ENCODE measurements at regions not wholly inside any gene's neighbourhood (a gene's known extent, or its start where the extent isn't known, plus 50 kb on each side); places are given as distances from the start of the nearest gene placed in this dataset.

GRCh38 chr4:114196606-114197005 is 217.2 kb upstream of the ARSJ start:
- Histone ChIP-seq H3K79me1 (ENCODE audit: low read depth, low read length) (no peaks in the 10 kb centered on the region), H4K8ac (ENCODE audit: extremely low read depth, insufficient read depth, low read length) (no peak overlapping the region), H3K4me3 (ENCODE audit: extremely low read depth in 1 of 4, insufficient read depth in 2 of 4, low read depth in 3 of 4, low read length in 4 of 4) (no peak overlapping the region), H3K4me2 (ENCODE audit: insufficient read depth in 1 of 2, low read depth in 2 of 2, low read length in 2 of 2) (no peak overlapping the region), H2BK12ac (ENCODE audit: low read depth, low read length) (no peak overlapping the region), H3K56ac (replicated peaks; ENCODE audit: insufficient read length, low read depth, low read length) (no peak overlapping the region), H2AFZ (ENCODE audit: low read length) (no peak overlapping the region), H4K91ac (replicated peaks; ENCODE audit: insufficient read length, low read length) (no peak overlapping the region), H2AK5ac (ENCODE audit: low read depth, low read length) (no peak overlapping the region), H3K23ac (ENCODE audit: insufficient read length) (no peak overlapping the region), H3K27ac (ENCODE audit: low read depth, low read length) (no peak overlapping the region), H3K4ac (replicated peaks; ENCODE audit: insufficient read length, low read depth, low read length) (no peak overlapping the region), H3K27me3 (replicated peaks in 1 of 4; ENCODE audit: control insufficient read depth in 3 of 4, extremely low read depth in 1 of 4, insufficient read depth in 3 of 4, low read length in 3 of 4) (peaks cover 0 to 1% (median 0%) of the 10 kb centered on the region in 4 experiments; a peak in 1 of 7 replicates), H2BK20ac (ENCODE audit: low read length) (no peak overlapping the region), H3K79me2 (ENCODE audit: control insufficient read depth in 1 of 2, insufficient read depth in 2 of 2, low read length in 2 of 2) (no peaks in the 10 kb centered on the region), H3K9me3 (ENCODE audit: insufficient read depth in 2 of 2, low read depth in 1 of 2, low read length in 1 of 2) (no peaks in the 10 kb centered on the region), H3K23me2 (ENCODE audit: low read depth, low read length) (no peaks in the 10 kb centered on the region), H3K4me1 (replicated peaks in 1 of 4; ENCODE audit: control insufficient read depth in 3 of 4, insufficient read depth in 4 of 4, low read length in 3 of 4) (no peaks in the 10 kb centered on the region), H3K18ac (ENCODE audit: extremely low read depth, low read length) (no peak overlapping the region), H3K36me3 (ENCODE audit: control insufficient read depth in 2 of 4, insufficient read depth in 4 of 4, low read length in 3 of 4) (no peaks in the 10 kb centered on the region; a peak in 1 of 8 replicates), H2BK120ac (replicated peaks; ENCODE audit: low read depth, low read length) (no peak overlapping the region), H2BK5ac (ENCODE audit: low read depth, low read length) (no peak overlapping the region), H3K9ac (replicated peaks in 1 of 4; ENCODE audit: extremely low read depth in 1 of 4, low read depth in 3 of 4, low read length in 3 of 4) (no peak overlapping the region), H2BK15ac (ENCODE audit: low read length) (no peak overlapping the region), H4K5ac (ENCODE audit: insufficient read length, low read depth, low read length) (no peak overlapping the region), H3K14ac (ENCODE audit: insufficient read length) (no peak overlapping the region), H4K20me1 (replicated peaks in 1 of 2; ENCODE audit: control insufficient read depth in 1 of 2, insufficient read depth in 2 of 2, low read length in 2 of 2) (no peaks in the 10 kb centered on the region)
- CTCF ChIA-PET (ENCODE audit: partially characterized antibody), result no interaction called here
- DNase-seq (ENCODE audit: low read depth in 1 of 2, low spot score in 2 of 2) (no peak), FAIRE-seq (no peak)
- WGBS, 2 experiments (ENCODE audit: extremely low coverage in 1 of 2, insufficient coverage in 1 of 2, insufficient read length in 1 of 2, insufficient replicate concordance in 2 of 2, low coverage in 1 of 2, low lambda C conversion rate in 2 of 2, missing lambda C conversion rate in 1 of 2), result 95% methylated on average over 2 of the region's 2 CpGs; no CpG with 5 or more reads in 1 of the 2 experiments
- POLR2A ChIA-PET (ENCODE audit: partially characterized antibody), result no interaction called here
- TF ChIP-seq TCF12 (IDR thresholded peaks at IDR 0.05; ENCODE audit: low read depth, low read length), result no peak
- no peak for TF ChIP-seq BACH1 (IDR thresholded peaks at IDR 0.05; ENCODE audit: low read length)
- no peak for TF ChIP-seq RBBP5 (IDR thresholded peaks at IDR 0.05; ENCODE audit: borderline replicate concordance, low read depth, low read length)
- TF ChIP-seq POLR2A (IDR thresholded peaks at IDR 0.05; ENCODE audit: control extremely low read depth in 1 of 2, low read depth in 2 of 2, low read length in 2 of 2), result no peak
- no peak for TF ChIP-seq FOSL1 (IDR thresholded peaks at IDR 0.05; ENCODE audit: insufficient read depth, low read depth, low read length)
- TF ChIP-seq CBX8 (IDR thresholded peaks at IDR 0.05; ENCODE audit: borderline replicate concordance, low read depth, low read length), result no peak
- no peak for TF ChIP-seq SIN3A (conservative IDR thresholded peaks at IDR 0.05 in 1 of 2, IDR thresholded peaks at IDR 0.05 in 1 of 2; ENCODE audit: low read depth in 1 of 2, low read length in 2 of 2)
- no peak for TF ChIP-seq TAF7 (optimal IDR thresholded peaks at IDR 0.05; ENCODE audit: borderline replicate concordance, low read depth, low read length)
- TF ChIP-seq SP1 (IDR thresholded peaks at IDR 0.05; ENCODE audit: low read depth, low read length), result no peak
- TF ChIP-seq SIX5 (IDR thresholded peaks at IDR 0.05; ENCODE audit: low read depth, low read length), result no peak
- TF ChIP-seq SP4 (IDR thresholded peaks at IDR 0.05; ENCODE audit: low read length), result no peak
- TF ChIP-seq TAF1 (IDR thresholded peaks at IDR 0.05; ENCODE audit: low read depth, low read length), result no peak
- TF ChIP-seq KDM1A (IDR thresholded peaks at IDR 0.05; ENCODE audit: borderline replicate concordance, low read length), result no peak
- TF ChIP-seq PHF8 (conservative IDR thresholded peaks at IDR 0.05; ENCODE audit: low read depth, low read length), result no peak
- no peak for TF ChIP-seq USF2 (IDR thresholded peaks at IDR 0.05; ENCODE audit: low read length)
- TF ChIP-seq JUND (IDR thresholded peaks at IDR 0.05; ENCODE audit: low read length), result no peak

Data from H1 (cell line).